ENCODE measurements at regions not wholly inside any gene's neighbourhood (a gene's known extent, or its start where the extent isn't known, plus 50 kb on each side); places are given as distances from the start of the nearest gene placed in this dataset.
A peak's percentile ranks its signal among the peaks of the same experiment; 100 is the strongest.

DNA sequence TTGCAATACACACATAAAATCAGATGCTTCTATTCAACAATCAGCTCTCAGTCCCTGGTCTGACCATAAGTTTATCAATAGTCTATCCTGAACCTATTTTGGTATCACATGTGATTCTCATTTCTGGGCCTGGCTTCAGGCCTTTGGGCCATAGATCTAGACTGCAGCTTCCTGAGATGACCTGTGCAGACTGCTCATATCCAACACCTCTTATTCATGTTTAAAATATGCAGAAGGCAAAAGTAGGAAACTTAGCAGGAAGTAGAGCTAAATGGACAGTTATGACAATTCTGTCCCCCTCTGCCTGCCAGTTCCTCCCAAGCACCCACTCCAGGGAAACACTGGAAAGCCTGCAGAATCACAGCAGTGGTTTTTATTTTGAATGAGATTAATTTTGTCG is 53.3 kb downstream of the C7orf25 start:
- no peak for DNase-seq (ENCODE audit: low spot score in 2 of 2)
- peaks cover 2% of the 10 kb centered on the region for H3K9me3 Mint-ChIP-seq
- no peak for ATAC-seq
- H3K36me3 Mint-ChIP-seq = peaks cover 7% of the 10 kb centered on the region
- peaks cover 14% of the 10 kb centered on the region for H3K4me1 Mint-ChIP-seq
- no peak overlapping the region for H3K4me3 Mint-ChIP-seq
- H3K27ac Mint-ChIP-seq = no peak overlapping the region

DNA sequence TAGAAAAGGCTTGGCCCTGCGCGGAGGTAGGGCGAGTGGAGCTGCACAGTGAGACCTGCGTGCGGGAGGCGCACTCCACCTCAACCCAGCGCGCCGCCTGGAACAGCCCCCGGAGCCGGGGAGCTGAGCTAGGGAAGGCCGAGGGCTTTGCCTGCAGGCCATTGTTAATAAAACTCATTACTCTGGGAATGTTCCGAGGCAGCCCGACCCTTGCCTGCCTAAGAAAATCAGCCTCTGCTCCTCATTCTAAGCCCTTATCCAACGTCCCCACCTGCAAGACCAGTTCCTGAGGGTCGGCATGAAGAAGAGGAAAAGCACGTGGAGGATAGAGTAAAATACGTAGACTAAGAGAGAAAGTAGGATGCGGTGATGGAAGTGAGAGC is 55.3 kb downstream of the C7orf25 start:
- no peak overlapping the region for H3K27ac Mint-ChIP-seq
- peaks cover 14% of the 10 kb centered on the region for H3K4me1 Mint-ChIP-seq
- ATAC-seq (no peak), DNase-seq (ENCODE audit: low spot score in 2 of 2) (no peak)
- peak overlapping the region; percentile 65 for H3K4me3 Mint-ChIP-seq
- no peaks in the 10 kb centered on the region for H3K9me3 Mint-ChIP-seq
- peaks cover 7% of the 10 kb centered on the region for H3K36me3 Mint-ChIP-seq

DNA sequence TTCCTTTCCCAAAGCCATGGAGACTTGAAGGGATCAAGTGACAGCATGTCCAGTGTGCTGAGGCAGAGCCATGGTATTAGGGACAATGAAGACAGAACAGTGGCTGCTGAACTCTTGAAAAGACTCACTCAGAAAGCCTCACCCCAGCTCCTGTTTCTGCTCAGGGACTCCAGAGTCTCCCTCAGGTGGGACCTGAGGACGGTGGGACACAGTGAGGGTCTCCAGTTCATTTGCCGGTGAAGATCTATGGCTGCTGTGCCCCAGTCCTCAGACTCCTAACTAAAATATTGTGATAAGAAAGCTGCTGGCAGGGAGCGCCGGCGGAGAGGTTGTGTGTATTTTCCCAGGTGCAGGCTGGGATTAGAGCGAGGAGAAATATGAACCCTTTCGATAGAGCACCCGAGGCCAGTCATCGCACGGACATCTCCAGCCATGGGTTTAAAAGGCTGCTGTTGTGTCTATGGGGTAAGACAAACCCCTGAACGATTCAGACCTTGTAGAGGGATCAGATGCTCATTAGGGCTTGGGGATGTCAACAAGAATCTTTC is 57.2 kb downstream of the C7orf25 start:
- no peak for ATAC-seq
- Mint-ChIP-seq H3K27ac (no peak overlapping the region), H3K9me3 (no peaks in the 10 kb centered on the region), H3K36me3 (peaks cover 7% of the 10 kb centered on the region), H3K4me3 (no peak overlapping the region), H3K4me1 (peaks cover 14% of the 10 kb centered on the region)
- DNase-seq (ENCODE audit: low spot score in 2 of 2) = no peak

DNA sequence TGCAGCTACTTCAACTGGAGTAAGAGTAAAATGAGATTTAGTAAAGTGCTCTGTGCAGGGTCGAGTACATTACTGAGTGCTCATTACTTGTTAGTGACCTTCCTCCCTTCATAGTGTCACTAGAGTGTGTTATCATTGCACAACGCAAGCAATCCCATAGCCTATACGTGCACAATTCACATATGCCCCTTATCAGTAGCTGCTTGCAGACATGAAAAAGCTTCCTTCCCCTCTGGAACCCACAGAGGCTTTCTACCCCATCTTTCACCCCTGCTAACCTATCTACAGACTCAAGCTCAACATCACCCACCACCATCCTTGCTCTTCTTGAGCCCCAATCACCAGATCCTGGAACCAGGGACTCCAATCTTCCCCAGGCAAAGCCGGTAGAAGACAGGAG is 59.3 kb downstream of the C7orf25 start:
- no peak for ATAC-seq
- no peaks in the 10 kb centered on the region for H3K9me3 Mint-ChIP-seq
- DNase-seq (ENCODE audit: low spot score in 2 of 2) = no peak
- peaks cover 6% of the 10 kb centered on the region for H3K36me3 Mint-ChIP-seq
- H3K4me1 Mint-ChIP-seq = peaks cover 11% of the 10 kb centered on the region
- H3K27ac Mint-ChIP-seq = no peak overlapping the region
- no peak overlapping the region for H3K4me3 Mint-ChIP-seq

DNA sequence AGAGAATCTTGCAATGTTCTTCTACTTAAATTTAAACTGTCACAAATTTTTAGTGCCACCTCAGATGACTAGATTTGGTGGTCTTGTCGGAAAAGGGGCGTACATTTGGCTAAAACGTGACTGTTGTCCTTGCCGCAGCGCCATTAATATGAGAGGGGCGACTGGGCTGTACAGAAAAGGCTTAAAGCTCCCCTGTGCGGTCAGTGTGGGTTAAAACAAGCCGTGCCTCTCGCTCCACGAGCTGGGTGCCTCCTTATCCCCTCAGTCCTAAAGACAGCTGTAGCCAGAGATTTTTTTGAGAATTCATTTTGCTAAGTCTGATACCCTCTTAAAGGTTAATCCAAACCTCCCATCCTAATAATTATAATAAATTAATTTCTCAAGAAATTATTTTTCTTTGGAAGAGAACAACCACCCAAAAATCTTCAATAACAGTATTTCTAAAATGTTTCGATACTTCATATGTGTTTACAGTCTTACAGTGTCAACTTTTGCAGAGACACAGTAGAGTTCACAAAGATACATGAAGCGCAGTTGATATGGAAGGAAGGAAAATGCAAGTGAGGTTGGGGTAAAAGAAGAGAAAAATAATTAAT is 68.6 kb downstream of the C7orf25 start:
- DNase-seq (ENCODE audit: low spot score in 2 of 2) (no peak), ATAC-seq (no peak)
- Mint-ChIP-seq H3K4me3 (no peak overlapping the region), H3K27ac (no peak overlapping the region), H3K9me3 (no peaks in the 10 kb centered on the region), H3K4me1 (no peaks in the 10 kb centered on the region), H3K36me3 (no peaks in the 10 kb centered on the region)

DNA sequence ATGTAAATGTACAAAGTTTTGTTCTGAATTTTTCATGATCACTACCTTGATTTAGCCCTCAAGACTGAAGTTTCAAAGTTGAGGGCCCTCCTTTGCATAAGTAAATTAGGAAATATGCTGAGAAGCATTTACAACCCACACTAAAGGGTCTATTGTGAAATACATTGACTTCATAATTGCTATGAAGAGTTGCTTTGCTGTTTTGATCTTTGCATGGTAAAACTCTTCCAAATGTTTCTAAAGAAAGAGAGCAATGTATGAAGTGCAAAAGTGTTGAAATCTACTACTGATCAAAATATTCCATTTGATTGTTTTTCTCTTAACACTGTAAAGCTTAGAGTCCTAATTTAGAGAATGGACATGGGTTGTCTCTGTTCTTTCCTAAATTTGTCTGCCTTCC is 77.2 kb downstream of the C7orf25 start:
- no peak for ATAC-seq
- DNase-seq (ENCODE audit: low spot score in 2 of 2) = no peak
- Mint-ChIP-seq H3K27ac (no peak overlapping the region), H3K36me3 (no peaks in the 10 kb centered on the region), H3K4me3 (no peak overlapping the region), H3K9me3 (no peaks in the 10 kb centered on the region), H3K4me1 (no peaks in the 10 kb centered on the region)

DNA sequence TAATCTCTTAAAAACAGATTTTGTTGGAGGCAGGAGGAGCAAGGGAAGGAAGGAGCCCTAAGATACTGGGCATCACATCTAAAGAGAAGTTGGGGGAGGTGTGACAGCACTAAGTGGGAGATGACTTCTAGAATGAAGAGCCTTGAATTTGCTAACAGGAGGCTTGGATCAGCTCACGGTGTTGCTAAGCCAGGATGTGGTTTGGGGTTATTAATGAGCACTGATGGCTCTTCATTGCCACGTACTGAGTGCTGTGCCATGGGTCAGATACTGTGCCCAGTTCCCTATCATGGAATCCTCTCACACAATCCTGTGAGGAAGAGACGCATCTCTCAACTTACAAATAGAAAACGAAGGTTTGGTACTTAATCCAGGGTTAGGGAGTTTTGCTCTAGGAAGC is 78.5 kb downstream of the C7orf25 start:
- Mint-ChIP-seq H3K4me3 (no peak overlapping the region), H3K27ac (no peak overlapping the region), H3K36me3 (no peaks in the 10 kb centered on the region), H3K9me3 (no peaks in the 10 kb centered on the region), H3K4me1 (no peaks in the 10 kb centered on the region)
- DNase-seq (ENCODE audit: low spot score in 2 of 2) = no peak
- no peak for ATAC-seq

DNA sequence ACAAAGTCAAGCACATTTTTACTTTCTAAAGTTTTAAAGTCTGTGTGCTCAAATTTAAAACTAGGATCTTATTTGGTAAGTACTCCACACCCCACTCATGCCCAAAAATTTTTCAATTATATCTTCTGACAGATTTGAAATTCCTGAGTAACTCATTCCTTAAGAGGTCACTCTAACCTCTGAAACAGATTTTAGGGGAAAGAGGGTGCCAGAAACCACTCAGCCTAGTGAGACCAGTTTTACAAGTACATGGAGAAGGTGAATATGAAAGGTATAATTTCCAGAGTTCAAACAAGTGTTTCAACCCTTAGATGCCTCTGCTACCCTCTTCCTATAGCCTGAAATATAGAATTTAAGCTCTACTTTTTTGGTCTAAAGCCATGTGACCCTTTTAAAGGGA is 79.2 kb downstream of the C7orf25 start:
- no peaks in the 10 kb centered on the region for H3K4me1 Mint-ChIP-seq
- no peaks in the 10 kb centered on the region for H3K36me3 Mint-ChIP-seq
- no peak overlapping the region for H3K4me3 Mint-ChIP-seq
- H3K27ac Mint-ChIP-seq = no peak overlapping the region
- DNase-seq (ENCODE audit: low spot score in 2 of 2) (no peak), ATAC-seq (no peak)
- no peaks in the 10 kb centered on the region for H3K9me3 Mint-ChIP-seq

DNA sequence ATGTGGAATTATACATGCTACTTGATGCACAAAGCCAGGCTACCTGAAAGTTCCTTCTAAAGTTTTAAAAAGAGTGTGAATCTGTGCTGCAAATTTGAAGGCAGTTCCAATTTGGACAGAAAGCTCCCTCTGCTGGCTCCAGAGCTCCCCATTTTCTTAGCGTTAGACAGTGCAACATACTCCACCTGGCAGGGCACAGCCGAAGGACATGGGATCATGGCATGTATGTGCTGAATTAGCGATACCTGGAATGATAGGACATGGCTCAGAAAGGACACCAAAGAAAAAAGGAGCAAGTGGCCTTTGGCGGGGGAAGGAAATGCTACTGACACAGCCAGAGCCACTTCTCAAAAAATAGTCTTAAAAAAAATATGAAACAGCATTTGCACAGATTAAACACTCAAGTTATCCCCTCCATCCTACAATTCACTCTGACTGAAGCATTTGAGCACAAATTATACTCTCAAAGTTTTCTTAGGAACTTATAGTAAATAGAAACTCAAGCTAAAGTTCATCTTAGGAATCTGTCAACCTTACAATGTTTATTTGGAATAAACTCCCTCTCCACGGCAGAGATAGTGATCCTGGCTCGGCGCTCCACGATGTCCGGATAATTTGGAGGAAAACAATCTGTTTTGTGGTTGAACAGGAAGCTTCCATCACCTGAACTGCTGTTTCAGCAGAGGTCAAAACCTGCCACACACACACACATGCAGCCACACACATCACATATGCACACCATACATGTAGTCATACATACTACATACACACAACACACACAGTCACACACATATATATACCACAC is 80.0 kb downstream of the C7orf25 start:
- DNase-seq (ENCODE audit: low spot score in 2 of 2) (no peak), ATAC-seq (no peak)
- H3K4me3 Mint-ChIP-seq = no peak overlapping the region
- no peaks in the 10 kb centered on the region for H3K9me3 Mint-ChIP-seq
- no peak overlapping the region for H3K27ac Mint-ChIP-seq
- no peaks in the 10 kb centered on the region for H3K36me3 Mint-ChIP-seq
- no peaks in the 10 kb centered on the region for H3K4me1 Mint-ChIP-seq

DNA sequence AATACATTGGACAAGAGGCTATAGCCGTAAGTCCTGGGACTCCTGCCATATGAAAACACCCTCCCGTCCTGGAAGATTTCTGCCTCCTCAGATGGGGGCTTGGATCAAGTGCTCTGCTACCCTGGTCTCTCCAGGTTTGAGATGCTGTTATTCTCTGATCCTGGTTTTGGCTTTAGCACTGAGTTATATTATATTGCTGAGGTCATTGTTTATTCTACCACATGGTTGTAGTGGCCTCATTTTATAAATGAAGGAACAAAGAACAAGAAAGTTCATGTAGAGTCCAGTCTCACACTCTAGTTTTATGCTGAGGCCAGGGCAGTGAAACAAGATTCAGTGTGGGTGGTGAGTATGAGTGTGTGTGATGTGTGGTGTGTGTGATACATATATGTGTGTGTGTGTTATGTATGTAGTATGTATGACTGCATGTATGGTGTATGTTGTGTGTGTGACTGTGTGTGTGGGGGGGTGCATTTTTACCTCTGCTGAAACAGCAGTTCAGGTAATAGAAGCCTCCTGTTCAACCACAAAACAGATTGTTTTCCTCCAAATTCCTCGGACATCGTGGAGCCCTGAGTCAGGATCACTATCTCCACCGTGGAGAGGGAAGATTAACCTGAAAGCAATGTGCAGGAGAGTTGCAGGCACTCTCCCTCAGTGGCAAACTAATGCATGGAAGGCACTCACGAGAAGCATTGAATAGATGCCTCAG is 80.7 kb downstream of the C7orf25 start:
- Mint-ChIP-seq H3K4me3 (no peak overlapping the region), H3K36me3 (no peaks in the 10 kb centered on the region), H3K9me3 (no peaks in the 10 kb centered on the region), H3K4me1 (no peaks in the 10 kb centered on the region), H3K27ac (no peak overlapping the region)
- ATAC-seq (no peak), DNase-seq (ENCODE audit: low spot score in 2 of 2) (no peak)

DNA sequence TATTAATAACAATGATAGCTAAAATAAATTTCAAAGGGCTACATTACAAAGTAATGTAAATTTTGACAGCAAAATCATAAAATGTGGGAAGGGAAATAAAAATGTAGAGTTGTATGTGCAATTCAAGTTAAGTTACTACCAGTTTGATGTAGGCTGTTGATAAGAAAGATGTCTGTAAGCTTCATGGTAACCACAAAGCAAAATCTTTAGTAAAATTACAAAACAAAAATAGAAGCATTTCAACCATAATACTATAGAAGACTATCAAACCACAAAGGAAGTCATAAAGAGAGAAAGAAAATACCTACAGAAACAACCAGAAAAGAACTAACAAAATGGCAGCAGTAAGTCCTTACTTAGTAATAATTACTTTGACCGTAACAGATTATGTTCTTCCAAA is 99.1 kb downstream of the C7orf25 start:
- H3K9me3 Mint-ChIP-seq = peaks cover 11% of the 10 kb centered on the region
- H3K27ac Mint-ChIP-seq = no peak overlapping the region

DNA sequence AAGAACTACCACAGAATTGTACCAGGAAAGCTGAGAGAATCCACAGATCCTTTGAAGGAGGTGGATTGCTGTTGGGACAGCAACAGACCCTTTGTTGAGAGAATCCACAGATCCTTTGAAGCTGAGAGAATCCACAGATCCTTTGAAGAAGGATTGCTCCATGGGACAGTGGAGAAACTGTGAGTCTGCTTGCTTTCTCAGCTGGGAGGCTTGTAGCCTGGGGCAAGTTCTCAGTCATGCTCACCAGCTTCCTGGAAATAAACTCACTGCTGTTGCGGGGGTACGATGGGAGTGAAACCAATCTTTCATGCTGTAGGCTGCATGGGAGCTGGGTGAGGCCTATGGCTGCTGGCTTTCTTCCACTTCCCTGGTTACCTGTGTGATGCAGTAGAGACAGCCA is 106.3 kb downstream of the C7orf25 start:
- Mint-ChIP-seq H3K27ac (no peak overlapping the region), H3K4me1 (no peaks in the 10 kb centered on the region), H3K36me3 (no peaks in the 10 kb centered on the region), H3K9me3 (peaks cover 15% of the 10 kb centered on the region), H3K4me3 (no peak overlapping the region)
- ATAC-seq (no peak), DNase-seq (ENCODE audit: low spot score in 2 of 2) (no peak)

More for the DNA sequence above, 99.1 kb downstream of the C7orf25 start:
- Mint-ChIP-seq H3K4me1 (no peaks in the 10 kb centered on the region), H3K4me3 (no peak overlapping the region), H3K36me3 (no peaks in the 10 kb centered on the region)
- ATAC-seq (no peak), DNase-seq (ENCODE audit: low spot score in 2 of 2) (no peak)

DNA sequence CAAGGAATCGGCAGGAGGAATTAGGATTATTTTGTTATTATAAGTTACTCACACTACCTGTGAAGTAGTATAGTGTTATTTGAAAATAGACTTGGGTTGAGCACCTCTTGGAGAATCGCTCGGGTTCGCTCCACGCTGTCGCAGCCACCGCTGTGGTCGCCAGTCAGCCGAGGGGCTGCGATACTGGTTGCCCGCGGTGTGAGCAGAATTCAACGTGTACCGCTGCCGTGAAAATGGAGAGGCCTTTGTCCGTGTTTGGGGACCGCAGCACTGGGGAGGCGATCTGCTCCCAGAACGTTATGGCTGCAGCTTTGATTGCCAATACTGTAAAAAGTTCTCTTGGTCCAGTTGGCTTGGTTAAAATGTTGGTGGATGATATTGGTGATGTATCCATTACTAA is 117.2 kb downstream of the C7orf25 start:
- Mint-ChIP-seq H3K4me1 (no peaks in the 10 kb centered on the region), H3K27ac (no peak overlapping the region), H3K36me3 (no peaks in the 10 kb centered on the region), H3K9me3 (peaks cover 13% of the 10 kb centered on the region), H3K4me3 (no peak overlapping the region)
- DNase-seq (ENCODE audit: low spot score in 2 of 2) (no peak), ATAC-seq (no peak)

DNA sequence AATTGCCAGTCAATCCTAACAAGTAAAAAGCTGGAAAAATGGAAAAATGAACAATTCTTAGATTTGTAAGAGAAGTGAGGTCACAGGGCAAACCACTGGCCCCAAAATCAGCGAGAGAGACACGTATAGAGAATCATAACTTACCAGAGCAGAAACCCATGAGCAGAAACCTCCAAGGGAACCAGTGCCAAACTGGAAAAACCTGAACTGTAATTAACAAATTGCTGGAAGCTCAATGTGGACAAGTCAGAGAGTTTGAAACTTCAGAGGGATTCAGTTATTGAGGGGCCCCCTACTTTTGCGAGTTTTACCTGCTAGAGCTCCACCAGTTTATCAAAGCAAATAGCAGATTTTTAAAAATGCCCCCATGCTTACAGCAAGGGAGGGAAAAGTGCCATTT is 119.0 kb downstream of the C7orf25 start:
- no peak overlapping the region for H3K4me3 Mint-ChIP-seq
- no peaks in the 10 kb centered on the region for H3K4me1 Mint-ChIP-seq

DNA sequence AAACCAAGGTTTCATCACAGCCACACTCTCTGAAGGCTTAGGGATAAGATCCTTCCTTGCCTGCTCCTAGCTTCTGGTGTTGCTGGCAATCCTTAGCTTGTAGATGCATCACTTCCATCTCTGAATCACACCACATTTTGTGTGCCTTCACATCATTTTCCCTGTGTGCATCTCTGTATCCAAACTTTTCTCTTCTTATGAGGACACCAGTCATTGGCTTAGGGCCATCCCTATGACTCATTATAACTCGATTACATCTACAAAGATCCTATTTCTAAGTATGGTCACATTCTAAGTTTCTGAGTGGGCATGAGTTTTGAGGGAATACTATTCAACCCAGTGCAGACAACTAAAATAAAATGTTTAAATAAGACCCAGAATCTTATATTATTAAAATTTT is 121.7 kb downstream of the C7orf25 start:
- no peaks in the 10 kb centered on the region for H3K4me1 Mint-ChIP-seq
- H3K4me3 Mint-ChIP-seq = no peak overlapping the region
- H3K9me3 Mint-ChIP-seq = peaks cover 6% of the 10 kb centered on the region
- no peak overlapping the region for H3K27ac Mint-ChIP-seq
- DNase-seq (ENCODE audit: low spot score in 2 of 2) (no peak), ATAC-seq (no peak)
- no peaks in the 10 kb centered on the region for H3K36me3 Mint-ChIP-seq

More for the DNA sequence above, 119.0 kb downstream of the C7orf25 start:
- Mint-ChIP-seq H3K36me3 (no peaks in the 10 kb centered on the region), H3K27ac (no peak overlapping the region), H3K9me3 (peaks cover 9% of the 10 kb centered on the region)
- ATAC-seq (no peak), DNase-seq (ENCODE audit: low spot score in 2 of 2) (no peak)

DNA sequence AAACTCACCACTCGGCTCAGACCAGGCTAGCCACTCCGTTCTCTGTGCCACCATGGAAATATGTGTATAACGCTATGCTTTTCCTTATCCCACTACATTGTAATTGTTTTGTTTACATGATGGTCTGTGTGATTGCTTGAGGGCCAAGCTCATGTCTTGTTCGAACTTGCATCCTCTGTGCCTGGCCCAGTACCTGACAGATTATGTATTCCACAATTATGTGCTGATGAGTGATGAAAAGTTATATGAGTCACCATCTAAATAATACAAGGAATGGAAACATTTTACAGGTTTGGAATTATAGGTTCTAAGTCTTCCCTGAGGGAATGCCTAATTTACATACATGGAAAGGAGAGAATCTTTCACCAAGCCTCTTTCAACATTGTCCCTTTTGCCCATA is 137.4 kb downstream of the C7orf25 start:
- H3K36me3 Mint-ChIP-seq = no peaks in the 10 kb centered on the region
- H3K27ac Mint-ChIP-seq = no peak overlapping the region
- no peaks in the 10 kb centered on the region for H3K4me1 Mint-ChIP-seq
- no peak overlapping the region for H3K4me3 Mint-ChIP-seq
- DNase-seq (ENCODE audit: low spot score in 2 of 2) (no peak), ATAC-seq (no peak)
- H3K9me3 Mint-ChIP-seq = peaks cover 5% of the 10 kb centered on the region

Data from stimulated activated effector memory CD8-positive, alpha-beta T cell treated with anti-CD3 and anti-CD28 coated beads, Interleukin-12 subunit alpha, Interleukin-12 subunit beta, amount 100 ng/mL, for 72 hours (primary cell).